ENCODE measurements at regions not wholly inside any gene's neighbourhood (a gene's known extent, or its start where the extent isn't known, plus 50 kb on each side); places are given as distances from the start of the nearest gene placed in this dataset.
"Not testable (repeated sequence)": the region's sequence is repeated elsewhere in the genome, so short reads cannot be mapped to it uniquely, and the experiment has no call there.

GRCh38 chr2:138296365-138296764 lies 205.2 kb upstream of the SPOPL start:
- no peak overlapping the region for H3K4me3 Mint-ChIP-seq
- no peaks in the 10 kb centered on the region for H3K27me3 Mint-ChIP-seq
- ATAC-seq, result no peak
- H3K27ac Mint-ChIP-seq, result no peak overlapping the region
- DNase-seq, result no peak
- no peaks in the 10 kb centered on the region for H3K4me1 Mint-ChIP-seq
- no peaks in the 10 kb centered on the region for H3K36me3 Mint-ChIP-seq (ENCODE audit: low read depth)
- H3K9me3 Mint-ChIP-seq, result no peaks in the 10 kb centered on the region

GRCh38 chr2:138298120-138298814 lies 203.3 kb upstream of the SPOPL start:
- no peak overlapping the region for H3K4me3 Mint-ChIP-seq
- no peaks in the 10 kb centered on the region for H3K27me3 Mint-ChIP-seq
- no peak overlapping the region for H3K27ac Mint-ChIP-seq
- DNase-seq, result no peak
- H3K36me3 Mint-ChIP-seq (ENCODE audit: low read depth), result no peaks in the 10 kb centered on the region
- no peak for ATAC-seq
- no peaks in the 10 kb centered on the region for H3K9me3 Mint-ChIP-seq
- no peaks in the 10 kb centered on the region for H3K4me1 Mint-ChIP-seq

DNA sequence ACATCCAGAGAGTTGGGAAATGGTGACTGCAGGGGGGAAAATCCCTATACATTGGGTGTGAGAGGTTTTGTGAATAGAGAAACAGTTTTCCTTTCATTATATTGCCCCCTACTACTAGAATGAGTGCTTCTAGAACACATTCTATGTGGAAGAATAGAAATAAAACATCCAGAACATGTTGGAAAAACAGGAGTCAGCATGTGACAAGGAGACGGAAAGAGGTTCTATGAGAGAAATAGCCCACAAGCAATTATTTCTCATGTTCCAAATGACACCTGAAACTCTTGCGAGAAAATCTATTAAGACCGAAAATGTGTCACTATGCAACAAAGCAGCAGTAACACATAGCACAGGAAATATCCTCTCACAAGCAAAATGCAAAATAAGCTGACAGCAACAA lies 202.7 kb upstream of the SPOPL start:
- Mint-ChIP-seq H3K27me3 (no peaks in the 10 kb centered on the region), H3K4me1 (no peaks in the 10 kb centered on the region), H3K27ac (no peak overlapping the region), H3K36me3 (ENCODE audit: low read depth) (no peaks in the 10 kb centered on the region), H3K4me3 (no peak overlapping the region), H3K9me3 (no peaks in the 10 kb centered on the region)
- DNase-seq (no peak), ATAC-seq (no peak)

- H3K4me3 Mint-ChIP-seq, result no peak overlapping the region
- no peaks in the 10 kb centered on the region for H3K4me1 Mint-ChIP-seq
- no peaks in the 10 kb centered on the region for H3K27me3 Mint-ChIP-seq
- no peaks in the 10 kb centered on the region for H3K9me3 Mint-ChIP-seq
- ATAC-seq (no peak), DNase-seq (no peak)
- H3K36me3 Mint-ChIP-seq (ENCODE audit: low read depth), result no peaks in the 10 kb centered on the region
- H3K27ac Mint-ChIP-seq, result no peak overlapping the region
These were observed 194.9 kb upstream of the SPOPL start for GRCh38 chr2:138306626-138307025.

GRCh38 chr2:138307099-138307498 lies 194.5 kb upstream of the SPOPL start:
- no peaks in the 10 kb centered on the region for H3K27me3 Mint-ChIP-seq
- no peaks in the 10 kb centered on the region for H3K36me3 Mint-ChIP-seq (ENCODE audit: low read depth)
- no peak for DNase-seq
- H3K9me3 Mint-ChIP-seq, result no peaks in the 10 kb centered on the region
- no peak for ATAC-seq
- no peak overlapping the region for H3K4me3 Mint-ChIP-seq
- no peaks in the 10 kb centered on the region for H3K4me1 Mint-ChIP-seq
- no peak overlapping the region for H3K27ac Mint-ChIP-seq

GRCh38 chr2:138309760-138310159 lies 191.8 kb upstream of the SPOPL start:
- ATAC-seq (no peak), DNase-seq (no peak)
- Mint-ChIP-seq H3K36me3 (ENCODE audit: low read depth) (no peaks in the 10 kb centered on the region), H3K27ac (no peak overlapping the region), H3K9me3 (peaks cover 6% of the 10 kb centered on the region), H3K4me3 (no peak overlapping the region), H3K4me1 (no peaks in the 10 kb centered on the region), H3K27me3 (no peaks in the 10 kb centered on the region)

- Mint-ChIP-seq H3K27me3 (no peaks in the 10 kb centered on the region), H3K9me3 (peaks cover 20% of the 10 kb centered on the region), H3K27ac (no peak overlapping the region)
These were observed 189.5 kb upstream of the SPOPL start for GRCh38 chr2:138312061-138312460.

GRCh38 chr2:138315619-138316018 lies 186.0 kb upstream of the SPOPL start:
- H3K4me1 Mint-ChIP-seq; H3K27me3 Mint-ChIP-seq; H3K4me3 Mint-ChIP-seq; ATAC-seq; DNase-seq; H3K36me3 Mint-ChIP-seq (ENCODE audit: low read depth); H3K27ac Mint-ChIP-seq: not testable (repeated sequence)
- peaks cover 27% of the 10 kb centered on the region for H3K9me3 Mint-ChIP-seq

More at GRCh38 chr2:138312061-138312460, 189.5 kb upstream of the SPOPL start:
- Mint-ChIP-seq H3K4me3 (no peak overlapping the region), H3K4me1 (no peaks in the 10 kb centered on the region), H3K36me3 (ENCODE audit: low read depth) (no peaks in the 10 kb centered on the region)
- ATAC-seq, result no peak
- DNase-seq, result no peak

- Mint-ChIP-seq H3K9me3 (peaks cover 22% of the 10 kb centered on the region), H3K27ac (no peak overlapping the region)
These were observed 182.0 kb upstream of the SPOPL start for GRCh38 chr2:138319616-138320015.

GRCh38 chr2:138321458-138321857 lies 180.1 kb upstream of the SPOPL start:
- ATAC-seq, result no peak

More at GRCh38 chr2:138319616-138320015, 182.0 kb upstream of the SPOPL start:
- Mint-ChIP-seq H3K36me3 (ENCODE audit: low read depth) (no peaks in the 10 kb centered on the region), H3K27me3 (no peaks in the 10 kb centered on the region), H3K4me3 (no peak overlapping the region), H3K4me1 (no peaks in the 10 kb centered on the region)
- no peak for DNase-seq
- no peak for ATAC-seq

GRCh38 chr2:138323382-138324067 lies 178.0 kb upstream of the SPOPL start:
- Mint-ChIP-seq H3K4me3 (no peak overlapping the region), H3K4me1 (no peaks in the 10 kb centered on the region), H3K27me3 (peaks cover 2% of the 10 kb centered on the region), H3K9me3 (peaks cover 7% of the 10 kb centered on the region), H3K27ac (no peak overlapping the region), H3K36me3 (ENCODE audit: low read depth) (no peaks in the 10 kb centered on the region)
- ATAC-seq, result no peak
- DNase-seq, result no peak

More at GRCh38 chr2:138321458-138321857, 180.1 kb upstream of the SPOPL start:
- DNase-seq, result no peak
- H3K9me3 Mint-ChIP-seq, result peaks cover 10% of the 10 kb centered on the region
- H3K36me3 Mint-ChIP-seq (ENCODE audit: low read depth), result no peaks in the 10 kb centered on the region
- no peaks in the 10 kb centered on the region for H3K27me3 Mint-ChIP-seq
- H3K4me1 Mint-ChIP-seq, result no peaks in the 10 kb centered on the region
- H3K27ac Mint-ChIP-seq, result no peak overlapping the region
- H3K4me3 Mint-ChIP-seq, result no peak overlapping the region

- no peak for ATAC-seq
- Mint-ChIP-seq H3K4me3 (no peak overlapping the region), H3K27me3 (peaks cover 2% of the 10 kb centered on the region), H3K27ac (no peak overlapping the region), H3K4me1 (no peaks in the 10 kb centered on the region), H3K9me3 (peaks cover 7% of the 10 kb centered on the region), H3K36me3 (ENCODE audit: low read depth) (no peaks in the 10 kb centered on the region)
- no peak for DNase-seq
These were observed 177.3 kb upstream of the SPOPL start for GRCh38 chr2:138324068-138324771.

DNA sequence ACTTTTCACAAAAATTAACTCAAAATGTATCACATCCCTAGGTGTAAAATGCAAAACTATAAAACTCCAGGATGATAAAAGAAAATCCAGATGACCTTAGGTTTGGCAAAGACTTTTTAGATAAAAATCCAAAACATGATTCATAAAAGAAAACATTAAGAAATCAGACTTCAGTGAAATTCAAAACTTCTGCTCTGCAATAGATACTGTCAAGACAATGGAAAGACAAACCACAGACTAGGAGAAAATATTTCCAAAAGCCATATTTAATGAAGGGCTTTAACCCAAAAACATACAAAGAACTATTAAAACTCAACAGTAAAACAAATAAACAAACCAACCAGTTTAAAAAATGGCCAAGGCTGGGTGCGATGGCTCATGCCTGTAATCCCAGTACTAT lies 173.6 kb upstream of the SPOPL start:
- Mint-ChIP-seq H3K4me1 (no peaks in the 10 kb centered on the region), H3K4me3 (no peak overlapping the region), H3K9me3 (no peaks in the 10 kb centered on the region), H3K27me3 (peaks cover 2% of the 10 kb centered on the region), H3K27ac (no peak overlapping the region), H3K36me3 (ENCODE audit: low read depth) (no peaks in the 10 kb centered on the region)
- DNase-seq (no peak), ATAC-seq (no peak)

GRCh38 chr2:138329162-138329561 lies 172.4 kb upstream of the SPOPL start:
- ATAC-seq, result no peak
- Mint-ChIP-seq H3K27ac (no peak overlapping the region), H3K4me1 (no peaks in the 10 kb centered on the region)

DNA sequence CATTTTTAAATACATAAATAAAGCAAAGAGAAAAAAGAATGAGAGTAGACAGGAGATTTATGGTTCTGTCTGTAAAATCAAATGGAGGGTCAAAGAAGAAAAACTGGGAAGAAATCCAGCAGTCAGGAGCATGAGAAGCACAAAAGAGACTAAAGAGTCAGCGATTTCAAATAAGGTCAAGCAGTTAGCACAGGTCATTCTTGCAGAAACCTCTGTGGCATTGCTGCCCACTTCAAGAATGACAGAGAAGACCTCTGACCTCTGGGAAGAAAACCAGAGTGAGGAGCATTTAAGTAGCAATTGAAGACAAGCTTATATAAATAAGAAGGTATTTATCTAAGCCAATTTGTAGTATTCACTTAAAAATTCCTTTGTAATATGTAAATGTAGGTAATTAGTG lies 172.0 kb upstream of the SPOPL start:
- Mint-ChIP-seq H3K4me1 (no peaks in the 10 kb centered on the region), H3K9me3 (no peaks in the 10 kb centered on the region), H3K27ac (no peak overlapping the region), H3K36me3 (ENCODE audit: low read depth) (no peaks in the 10 kb centered on the region), H3K27me3 (peaks cover 2% of the 10 kb centered on the region), H3K4me3 (no peak overlapping the region)
- no peak for DNase-seq
- ATAC-seq, result no peak

More at GRCh38 chr2:138329162-138329561, 172.4 kb upstream of the SPOPL start:
- no peaks in the 10 kb centered on the region for H3K9me3 Mint-ChIP-seq
- H3K4me3 Mint-ChIP-seq, result no peak overlapping the region
- H3K36me3 Mint-ChIP-seq (ENCODE audit: low read depth), result no peaks in the 10 kb centered on the region
- peaks cover 2% of the 10 kb centered on the region for H3K27me3 Mint-ChIP-seq
- no peak for DNase-seq
